Stomach (tissue), 8 donors: ENCODE measurements at regions not wholly inside any gene's neighbourhood (a gene's known extent, or its start where the extent isn't known, plus 50 kb on each side); places are given as distances from the start of the nearest gene placed in this dataset.

Source experiments
- DNase-seq, 2 donors: peaks; one replicate each; pipeline versions ENCODE4 v3.0.0 to v3.0.0-alpha.2; 2013 to 2019
- H3K27ac ChIP-seq, 5 donors: fragments of 200-600 bp in 4 of 5; sonication (generic) in 4 of 5; one replicate each; pipeline ENCODE4 v1.5.1; 2013 to 2019; ENCODE audit warnings: mild to moderate bottlenecking in 1 of 5, moderate library complexity in 1 of 5
- H3K27me3 ChIP-seq, 3 donors: fragments of 200-600 bp; sonication (generic); one replicate each; pipeline ENCODE4 v1.5.1; 2017 to 2019; ENCODE audit warnings: mixed run types in 1 of 3
- H3K36me3 ChIP-seq, 4 donors: fragments of 200-600 bp; sonication (generic); 1 replicate in 3 of 4; 2 replicates in 1 of 4; pipeline ENCODE4 v1.5.1; 2016 to 2019
- H3K4me1 ChIP-seq, 4 donors: fragments of 200-600 bp; sonication (generic); one replicate each; pipeline ENCODE4 v1.5.1; 2016 to 2019
- H3K4me3 ChIP-seq, 4 donors: fragments of 200-600 bp; sonication (generic) in 3 of 4; one replicate each; pipeline ENCODE4 v1.5.1; 2016 to 2019; ENCODE audit warnings: mild to moderate bottlenecking in 1 of 4
- H3K9me3 ChIP-seq, 4 donors: fragments of 200-600 bp; sonication (generic); one replicate each; pipeline ENCODE4 v1.5.1; 2016 to 2019
- EP300 ChIP-seq: sonication (generic); formaldehyde crosslinking; IDR thresholded peaks from one replicate; pipeline ENCODE4 v1.6.1; 2017; ENCODE audit warnings: antibody characterized with exemption
- POLR2A ChIP-seq, 4 donors: fragments of 450-650 bp; IDR thresholded peaks; one replicate each; pipeline ENCODE4 v1.6.1; 2016; ENCODE audit warnings: antibody characterized with exemption in 4 of 4, control low read depth in 2 of 4, mild to moderate bottlenecking in 1 of 4, moderate library complexity in 1 of 4
- POLR2AphosphoS5 ChIP-seq, 3 donors: sonication (generic); formaldehyde crosslinking; IDR thresholded peaks; one replicate each; pipeline ENCODE4 v1.6.1; 2016; ENCODE audit warnings: antibody characterized with exemption in 3 of 3
- WGBS, 5 donors: extraction: QIAGEN DNeasy Blood & Tissue Kit in 3 of 5; methylation state at CpG; one replicate each; pipeline versions ENCODE4 v1.1.5 to v1.1.7; 2013 to 2018; 5-methylcytosine and 5-hydroxymethylcytosine counted together
- intact Hi-C: fragments of 100-400 bp; cut with DNase I; formaldehyde crosslinking; loops from one replicate; pipeline ENCODE4 v1.15.1; 2023; ENCODE audit warnings: low total_unique reads
- TF ChIP-seq, protein P1 (sequence below), 7 experiments: fragments of 450-650 bp in 4 of 7; fragments of 200-600 bp in 3 of 7; sonication (generic) in 3 of 7; IDR thresholded peaks; one replicate each; pipeline ENCODE4 v1.5.1; 2016 to 2019; ENCODE audit warnings: antibody characterized with exemption in 7 of 7, control low read depth in 2 of 7, mild to moderate bottlenecking in 1 of 7
- donor health status: healthy with polysubstance abuse.
- donor health status: Bipolar disorder and iron deficiency.
- donor health status: healthy.

GRCh38 chr2:234345921-234346320 is 151.0 kb downstream of the ARL4C start:
- no peaks in the 10 kb centered on the region for H3K36me3 ChIP-seq

DNA sequence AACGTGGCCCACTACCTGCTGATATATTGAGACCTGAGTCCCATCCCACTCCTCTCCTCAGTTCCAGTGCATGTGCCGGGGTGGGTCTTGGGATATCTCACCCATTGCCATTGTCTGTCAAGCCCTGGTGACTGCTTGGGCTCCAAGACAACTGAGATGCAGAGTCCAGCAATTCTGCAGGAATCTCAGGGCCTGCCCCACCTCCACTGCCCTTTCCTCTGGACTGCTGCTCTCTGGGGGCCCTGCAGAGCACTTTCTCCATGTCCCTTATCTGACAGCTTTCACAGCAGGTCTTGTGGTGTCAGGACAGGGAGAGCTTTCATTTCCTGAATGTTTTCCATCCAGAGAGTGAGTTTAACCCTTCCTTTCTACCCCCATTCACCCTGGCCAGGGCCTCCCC is 152.9 kb downstream of the ARL4C start:
- Histone ChIP-seq H3K27ac (no peak overlapping the region), H3K4me3 (no peak overlapping the region), H3K4me1 (no peaks in the 10 kb centered on the region), H3K27me3 (no peaks in the 10 kb centered on the region), H3K36me3 (no peaks in the 10 kb centered on the region), H3K9me3 (no peaks in the 10 kb centered on the region)
- DNase-seq, result no peak
- 71 to 87% (median 77%) methylated on average over 2 of the region's 2 CpGs for WGBS, 5 donors
- TF ChIP-seq, protein P1, sequence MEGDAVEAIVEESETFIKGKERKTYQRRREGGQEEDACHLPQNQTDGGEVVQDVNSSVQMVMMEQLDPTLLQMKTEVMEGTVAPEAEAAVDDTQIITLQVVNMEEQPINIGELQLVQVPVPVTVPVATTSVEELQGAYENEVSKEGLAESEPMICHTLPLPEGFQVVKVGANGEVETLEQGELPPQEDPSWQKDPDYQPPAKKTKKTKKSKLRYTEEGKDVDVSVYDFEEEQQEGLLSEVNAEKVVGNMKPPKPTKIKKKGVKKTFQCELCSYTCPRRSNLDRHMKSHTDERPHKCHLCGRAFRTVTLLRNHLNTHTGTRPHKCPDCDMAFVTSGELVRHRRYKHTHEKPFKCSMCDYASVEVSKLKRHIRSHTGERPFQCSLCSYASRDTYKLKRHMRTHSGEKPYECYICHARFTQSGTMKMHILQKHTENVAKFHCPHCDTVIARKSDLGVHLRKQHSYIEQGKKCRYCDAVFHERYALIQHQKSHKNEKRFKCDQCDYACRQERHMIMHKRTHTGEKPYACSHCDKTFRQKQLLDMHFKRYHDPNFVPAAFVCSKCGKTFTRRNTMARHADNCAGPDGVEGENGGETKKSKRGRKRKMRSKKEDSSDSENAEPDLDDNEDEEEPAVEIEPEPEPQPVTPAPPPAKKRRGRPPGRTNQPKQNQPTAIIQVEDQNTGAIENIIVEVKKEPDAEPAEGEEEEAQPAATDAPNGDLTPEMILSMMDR (IDR thresholded peaks at IDR 0.05), result no peak
- TF ChIP-seq POLR2AphosphoS5 (IDR thresholded peaks at IDR 0.05) (no peak), EP300 (no peak)
- intact Hi-C loops, result no loop called here

More at GRCh38 chr2:234345921-234346320, 151.0 kb downstream of the ARL4C start:
- intact Hi-C loops, result no loop called here
- H3K4me3 ChIP-seq, result no peak overlapping the region
- 77 to 93% (median 88%) methylated on average over 5 of the region's 5 CpGs for WGBS, 5 donors
- no peaks in the 10 kb centered on the region for H3K4me1 ChIP-seq
- no peak overlapping the region for H3K27ac ChIP-seq
- H3K9me3 ChIP-seq, result no peaks in the 10 kb centered on the region
- TF ChIP-seq POLR2AphosphoS5 (IDR thresholded peaks at IDR 0.05) (no peak), POLR2A (IDR thresholded peaks at IDR 0.05) (no peak), EP300 (no peak)
- TF ChIP-seq, protein P1 (IDR thresholded peaks at IDR 0.05), result no peak
- DNase-seq, result no peak
- H3K27me3 ChIP-seq, result no peaks in the 10 kb centered on the region

- TF ChIP-seq, protein P1 (IDR thresholded peaks at IDR 0.05), result no peak
- no peak for TF ChIP-seq EP300
- TF ChIP-seq POLR2A (IDR thresholded peaks at IDR 0.05), result no peak
- no peak for TF ChIP-seq POLR2AphosphoS5 (IDR thresholded peaks at IDR 0.05)
- intact Hi-C loops, result no loop called here
- no peak overlapping the region for H3K27ac ChIP-seq
- no peak overlapping the region for H3K4me3 ChIP-seq
- no peaks in the 10 kb centered on the region for H3K27me3 ChIP-seq
- peak in 1 of 2 donors; percentile 25 for DNase-seq
- no peaks in the 10 kb centered on the region for H3K4me1 ChIP-seq
- WGBS, 5 donors, result 24 to 63% (median 35%) methylated on average over 1 of the region's 1 CpG
- H3K9me3 ChIP-seq, result no peaks in the 10 kb centered on the region
- H3K36me3 ChIP-seq, result no peaks in the 10 kb centered on the region
These were observed 153.5 kb downstream of the ARL4C start for GRCh38 chr2:234343372-234343771.

GRCh38 chr2:234341306-234341985 is 155.4 kb downstream of the ARL4C start:
- Histone ChIP-seq H3K9me3 (no peaks in the 10 kb centered on the region), H3K4me3 (no peak overlapping the region), H3K36me3 (no peaks in the 10 kb centered on the region), H3K4me1 (no peaks in the 10 kb centered on the region), H3K27ac (no peak overlapping the region), H3K27me3 (no peaks in the 10 kb centered on the region)
- intact Hi-C loops, result no loop called here
- TF ChIP-seq POLR2AphosphoS5 (IDR thresholded peaks at IDR 0.05), result no peak
- TF ChIP-seq EP300, result no peak
- no peak for TF ChIP-seq POLR2A (IDR thresholded peaks at IDR 0.05)
- TF ChIP-seq, protein P1 (IDR thresholded peaks at IDR 0.05), result no peak
- 92 to 98% (median 94%) methylated on average over 11 of the region's 11 CpGs for WGBS, 5 donors
- DNase-seq, result no peak
